ENCODE measurements at regions not wholly inside any gene's neighbourhood (a gene's known extent, or its start where the extent isn't known, plus 50 kb on each side); places are given as distances from the start of the nearest gene placed in this dataset.

DNA sequence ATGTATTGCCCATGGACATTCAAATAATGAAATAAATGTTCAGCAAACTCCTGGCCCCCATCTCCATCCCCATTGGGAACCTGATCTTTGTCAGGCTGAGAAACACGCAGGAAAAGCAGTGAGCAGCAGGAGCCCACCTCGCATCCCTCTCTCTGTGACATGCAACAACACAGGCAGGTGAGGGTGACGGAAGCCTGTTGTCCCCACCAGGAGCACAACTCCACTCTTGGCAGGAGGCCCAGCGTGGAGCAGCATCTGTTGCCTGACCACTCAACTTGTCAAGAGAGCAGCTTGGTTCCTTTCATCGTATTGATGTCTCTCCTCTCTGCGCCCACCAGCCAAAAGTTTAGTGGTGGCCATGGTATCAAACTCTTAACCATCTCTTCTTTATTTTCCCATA lies 586.9 kb upstream of the ARID1B start:
- DNase-seq (ENCODE audit: low spot score) = no peak

DNA sequence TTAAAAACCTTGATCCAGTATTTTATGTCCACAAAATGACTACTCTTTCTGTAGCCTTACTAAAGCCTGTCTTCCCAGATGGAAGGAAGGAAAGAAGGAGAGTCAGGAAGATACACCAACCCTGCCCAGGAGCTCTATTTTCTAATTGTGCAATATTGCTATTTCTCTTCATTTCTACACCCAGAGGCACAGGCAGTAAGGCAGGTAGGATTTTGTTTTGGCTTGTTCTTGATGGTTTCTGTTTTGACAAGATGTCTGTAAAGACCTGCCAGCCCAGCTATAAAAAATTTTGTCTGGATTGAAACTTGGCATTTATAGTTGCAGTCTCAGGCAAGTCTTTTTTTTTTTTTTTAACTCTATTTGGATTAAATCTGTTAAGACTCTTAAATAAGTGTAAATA lies 587.5 kb upstream of the ARID1B start:
- DNase-seq (ENCODE audit: low spot score) = no peak

- no peak for DNase-seq (ENCODE audit: low spot score)
Observed at GRCh38 chr6:156189195-156189594, 588.0 kb upstream of the ARID1B start.

GRCh38 chr6:156185113-156185512 lies 592.1 kb upstream of the ARID1B start:
- DNase-seq (ENCODE audit: low spot score) = no peak

DNA sequence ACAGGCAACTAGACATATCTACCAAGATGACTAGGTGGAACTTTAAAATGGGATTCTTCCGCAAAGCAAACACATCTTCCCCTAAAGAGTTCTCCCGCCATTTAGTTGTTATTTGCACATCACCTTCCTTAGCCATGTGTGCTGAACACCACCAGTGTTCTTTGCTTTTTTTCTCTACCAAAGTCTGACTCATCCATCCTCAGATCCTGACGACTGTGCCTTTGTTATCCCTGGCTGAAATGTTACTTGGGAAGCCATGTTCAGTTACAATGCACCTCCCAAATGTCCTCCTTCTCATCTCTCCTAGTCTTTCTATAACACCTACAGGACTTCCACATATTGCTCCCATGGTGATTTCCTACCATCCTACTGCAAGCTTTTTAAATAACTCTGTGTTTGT lies 593.5 kb upstream of the ARID1B start:
- DNase-seq (ENCODE audit: low spot score) = no peak

- no peak for DNase-seq (ENCODE audit: low spot score)
Observed at GRCh38 chr6:156182356-156182755, 594.8 kb upstream of the ARID1B start.

DNA sequence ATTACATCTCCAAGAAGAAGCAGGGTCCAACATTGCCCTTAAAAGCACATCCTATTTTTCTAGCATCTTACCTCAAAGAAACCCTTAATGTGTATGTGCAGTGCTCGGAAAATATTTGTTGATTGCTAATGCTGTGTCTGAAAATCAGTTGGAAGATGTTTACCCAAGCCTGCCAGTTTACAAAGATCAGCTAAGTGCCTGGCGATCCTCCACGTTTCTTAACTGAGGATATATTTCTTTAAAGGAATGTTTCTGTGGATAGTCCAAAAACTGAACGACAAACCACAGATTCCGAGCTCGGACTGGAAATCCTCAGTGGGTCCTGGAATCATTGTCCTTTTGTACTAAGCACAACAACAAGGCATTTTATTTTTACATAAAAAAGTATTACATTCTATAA lies 595.7 kb upstream of the ARID1B start:
- DNase-seq (ENCODE audit: low spot score) = no peak

DNA sequence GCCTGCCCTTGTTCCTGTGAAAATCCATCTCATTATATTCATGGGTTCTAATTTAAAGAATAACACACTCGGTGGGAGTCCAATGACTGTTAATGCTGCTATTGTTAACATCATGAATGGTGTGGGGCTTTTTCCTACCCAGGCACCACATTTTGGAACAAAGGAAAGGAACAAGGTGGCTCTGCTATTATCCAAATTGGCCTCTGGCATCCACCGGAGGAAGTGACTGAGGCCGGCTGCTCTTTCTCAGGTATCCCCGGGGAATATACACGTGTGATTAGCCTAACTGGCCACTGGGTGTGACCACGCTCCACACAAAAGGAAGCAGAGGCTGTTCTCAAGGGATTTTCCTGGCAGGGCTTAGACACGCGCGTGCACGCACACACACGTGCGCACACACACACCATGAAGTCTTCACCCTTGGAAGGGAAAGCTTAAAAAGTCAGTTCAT lies 601.2 kb upstream of the ARID1B start:
- DNase-seq (ENCODE audit: low spot score) = no peak

- no peak for DNase-seq (ENCODE audit: low spot score)
Observed at GRCh38 chr6:156175433-156175832, 601.7 kb upstream of the ARID1B start.

DNA sequence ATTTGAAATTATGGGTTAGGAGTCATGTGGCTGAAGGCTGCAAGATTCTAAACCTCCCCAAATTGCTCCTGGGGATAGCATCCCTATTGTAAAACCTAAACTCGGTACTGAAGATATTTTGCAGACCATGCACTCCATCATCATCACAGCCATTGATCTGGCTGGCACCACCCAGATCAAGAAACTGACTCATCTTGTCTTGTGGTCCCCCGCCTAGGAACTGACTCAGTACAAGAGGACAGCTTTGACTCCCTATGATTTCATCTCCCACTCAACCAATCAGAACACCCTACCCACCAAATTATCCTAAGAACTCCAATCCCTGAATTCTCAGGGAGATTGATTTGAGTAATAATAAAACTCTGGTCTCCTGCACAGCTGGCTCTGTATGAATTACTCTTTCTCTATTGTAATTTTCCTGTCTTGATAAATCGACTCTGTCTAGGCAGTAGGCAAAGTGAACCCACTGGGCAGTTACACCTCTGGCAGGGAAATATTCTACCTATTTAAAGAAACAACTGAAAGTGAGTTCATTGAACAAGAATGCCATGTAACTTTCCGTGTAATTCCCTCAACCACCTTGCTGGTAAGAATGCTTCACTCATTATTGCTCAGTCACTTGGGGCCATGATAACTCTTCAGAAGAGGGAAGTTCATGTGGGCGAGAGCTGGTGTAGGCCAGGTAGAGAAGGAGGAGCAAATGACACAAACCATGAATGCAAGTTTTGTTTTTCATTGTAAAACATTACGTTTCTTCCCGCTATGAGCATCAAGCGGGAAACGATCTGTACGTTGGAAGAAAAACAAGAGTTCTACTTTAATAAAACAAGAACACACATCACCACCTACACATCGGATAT lies 602.9 kb upstream of the ARID1B start:
- no peak for DNase-seq (ENCODE audit: low spot score)

DNA sequence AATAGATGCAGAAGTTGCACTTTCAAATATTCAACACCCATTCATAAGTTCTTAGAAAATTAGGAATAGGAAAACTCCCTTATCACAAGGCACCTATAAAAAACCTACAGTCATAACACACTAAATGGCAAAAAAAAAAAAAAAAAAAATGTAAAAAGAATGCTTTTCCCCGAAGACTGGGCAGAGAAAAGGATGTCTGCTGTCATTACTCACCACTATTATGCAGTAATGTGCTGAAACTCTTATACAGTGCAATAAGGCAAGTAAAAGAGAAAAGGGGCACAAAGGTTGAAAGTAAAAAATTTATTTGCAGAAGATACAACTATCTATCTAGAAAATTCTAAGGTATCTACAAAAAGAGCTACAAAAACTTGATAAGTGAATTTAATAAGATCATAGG lies 607.8 kb upstream of the ARID1B start:
- no peak for DNase-seq (ENCODE audit: low spot score)

DNA sequence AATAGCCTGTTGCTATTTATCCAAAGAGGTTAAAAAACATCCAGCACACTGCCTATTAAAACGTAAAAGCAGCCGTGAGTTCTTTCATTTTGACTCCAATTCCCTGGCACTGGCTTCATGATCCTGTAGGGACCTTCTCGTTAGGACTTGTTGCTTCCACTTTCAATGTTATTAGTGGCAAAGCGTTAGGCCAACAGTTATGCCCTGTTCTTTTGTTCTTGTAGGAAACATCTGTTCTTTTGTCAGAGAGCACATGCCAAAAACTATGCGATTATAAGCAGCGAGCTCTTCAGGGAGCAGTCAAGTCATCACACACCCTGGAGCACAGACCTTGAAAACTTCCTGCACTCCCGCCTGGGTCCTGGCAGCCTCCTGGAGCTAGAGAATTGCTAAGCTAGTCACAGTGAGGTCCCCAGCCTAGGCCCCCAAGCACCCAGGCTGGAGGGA lies 609.5 kb upstream of the ARID1B start:
- no peak for DNase-seq (ENCODE audit: low spot score)

DNA sequence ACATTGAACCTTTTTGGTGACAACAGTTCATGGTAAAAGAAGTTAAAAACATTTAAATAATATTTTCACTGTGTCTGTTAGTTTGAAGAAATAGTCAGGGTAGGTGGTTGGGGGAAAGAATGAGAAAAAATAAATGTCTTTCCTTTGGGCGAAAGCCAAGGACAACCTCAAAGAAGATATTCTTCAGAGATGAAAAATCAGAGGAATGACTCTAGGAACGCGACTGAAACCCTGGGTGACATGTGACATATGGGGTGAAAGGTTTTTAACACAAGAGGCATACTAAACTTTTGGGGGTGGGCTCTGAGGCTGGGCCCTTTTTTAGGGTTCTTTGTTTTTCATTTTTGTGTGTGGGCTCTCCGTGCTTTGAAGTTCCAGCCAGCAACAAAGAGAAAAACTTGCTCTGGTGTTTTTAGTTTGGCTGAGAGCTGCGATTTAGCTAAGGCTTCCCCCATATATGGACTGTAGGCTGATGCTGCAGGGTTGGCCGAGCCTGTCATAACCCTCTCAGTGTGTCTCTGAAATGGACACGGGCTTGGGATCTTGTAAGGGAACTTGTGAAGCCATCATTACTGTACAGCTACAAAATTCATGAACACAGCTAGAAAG lies 610.1 kb upstream of the ARID1B start:
- DNase-seq (ENCODE audit: low spot score) = no peak

GRCh38 chr6:156166093-156166492 lies 611.1 kb upstream of the ARID1B start:
- DNase-seq (ENCODE audit: low spot score) = no peak

- DNase-seq (ENCODE audit: low spot score) = no peak
Observed at GRCh38 chr6:156164701-156165452, 612.3 kb upstream of the ARID1B start.

- no peak for DNase-seq (ENCODE audit: low spot score)
Observed at GRCh38 chr6:156163311-156163710, 613.9 kb upstream of the ARID1B start.

DNA sequence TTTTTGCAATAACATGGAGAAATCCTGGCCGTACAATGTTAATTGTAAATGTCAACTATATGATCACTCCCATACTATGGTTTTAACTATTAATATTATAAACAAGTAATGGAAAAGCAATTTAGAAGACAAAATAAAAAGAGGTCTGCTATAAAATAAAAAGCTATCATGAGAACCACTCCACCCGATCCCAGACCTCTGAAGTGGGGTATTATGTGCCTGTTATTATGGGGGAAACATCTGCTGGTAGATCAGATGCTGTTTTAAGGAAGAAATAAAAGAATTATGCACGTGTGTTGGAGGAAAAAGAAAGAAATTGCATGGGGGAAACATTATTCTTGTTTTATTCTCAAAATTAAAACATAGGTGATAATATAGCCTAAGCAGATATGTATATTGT lies 615.7 kb upstream of the ARID1B start:
- no peak for DNase-seq (ENCODE audit: low spot score)

- no peak for DNase-seq (ENCODE audit: low spot score)
Observed at GRCh38 chr6:156160795-156161165, 616.4 kb upstream of the ARID1B start.

GRCh38 chr6:156160007-156160794 lies 617.0 kb upstream of the ARID1B start:
- DNase-seq (ENCODE audit: low spot score) = no peak

- DNase-seq (ENCODE audit: low spot score) = no peak
Observed at GRCh38 chr6:156154896-156155295, 622.3 kb upstream of the ARID1B start.

DNA sequence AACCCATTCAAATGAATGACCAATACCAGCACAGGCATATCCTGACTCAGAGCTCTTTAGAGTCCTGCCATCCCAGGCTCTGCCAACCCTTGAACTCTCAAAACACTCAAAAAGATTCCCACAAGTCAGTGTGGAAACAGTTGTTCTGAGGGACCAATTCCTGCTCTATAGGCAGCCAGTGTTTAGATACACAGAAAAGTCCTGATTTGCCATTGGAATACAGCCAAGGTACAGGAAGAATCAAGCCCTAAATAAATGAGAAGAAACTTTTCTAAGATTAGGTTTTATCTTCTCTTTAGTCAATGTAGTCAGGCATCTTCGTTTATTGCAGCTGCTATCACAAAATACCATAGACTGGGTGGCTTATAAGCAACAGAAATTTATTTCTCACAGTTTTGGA lies 626.8 kb upstream of the ARID1B start:
- no peak for DNase-seq (ENCODE audit: low spot score)

GRCh38 chr6:156146891-156147290 lies 630.3 kb upstream of the ARID1B start:
- DNase-seq (ENCODE audit: low spot score) = no peak
